ENCODE measurements at regions not wholly inside any gene's neighbourhood (a gene's known extent, or its start where the extent isn't known, plus 50 kb on each side); places are given as distances from the start of the nearest gene placed in this dataset.

DNA sequence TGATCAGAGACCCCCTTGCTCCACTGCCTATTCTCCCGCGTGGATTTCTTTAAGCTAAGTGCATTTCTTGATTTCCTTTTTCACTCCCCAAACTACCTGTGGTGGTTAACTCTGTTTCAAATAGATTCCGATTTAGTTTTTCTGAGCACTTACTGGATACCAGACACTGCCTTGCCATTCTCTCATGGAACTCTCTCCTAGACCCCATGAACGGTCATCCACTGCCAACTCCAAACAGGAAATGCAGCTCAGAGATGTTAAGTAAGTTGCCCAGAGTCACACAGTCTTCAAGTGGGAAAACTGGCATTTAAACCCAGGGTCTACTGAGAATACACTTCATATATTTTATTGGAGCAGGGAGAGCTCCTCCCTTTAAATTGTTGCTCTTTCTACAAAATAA is 199.4 kb downstream of the MAF start:
- no peaks in the 10 kb centered on the region for H3K36me3 ChIP-seq (ENCODE audit: insufficient read depth, low read length)
- no peak for TF ChIP-seq EZH2 (IDR thresholded peaks at IDR 0.05; ENCODE audit: borderline replicate concordance, low read depth, low read length, severe bottlenecking)
- TF ChIP-seq, protein P1, sequence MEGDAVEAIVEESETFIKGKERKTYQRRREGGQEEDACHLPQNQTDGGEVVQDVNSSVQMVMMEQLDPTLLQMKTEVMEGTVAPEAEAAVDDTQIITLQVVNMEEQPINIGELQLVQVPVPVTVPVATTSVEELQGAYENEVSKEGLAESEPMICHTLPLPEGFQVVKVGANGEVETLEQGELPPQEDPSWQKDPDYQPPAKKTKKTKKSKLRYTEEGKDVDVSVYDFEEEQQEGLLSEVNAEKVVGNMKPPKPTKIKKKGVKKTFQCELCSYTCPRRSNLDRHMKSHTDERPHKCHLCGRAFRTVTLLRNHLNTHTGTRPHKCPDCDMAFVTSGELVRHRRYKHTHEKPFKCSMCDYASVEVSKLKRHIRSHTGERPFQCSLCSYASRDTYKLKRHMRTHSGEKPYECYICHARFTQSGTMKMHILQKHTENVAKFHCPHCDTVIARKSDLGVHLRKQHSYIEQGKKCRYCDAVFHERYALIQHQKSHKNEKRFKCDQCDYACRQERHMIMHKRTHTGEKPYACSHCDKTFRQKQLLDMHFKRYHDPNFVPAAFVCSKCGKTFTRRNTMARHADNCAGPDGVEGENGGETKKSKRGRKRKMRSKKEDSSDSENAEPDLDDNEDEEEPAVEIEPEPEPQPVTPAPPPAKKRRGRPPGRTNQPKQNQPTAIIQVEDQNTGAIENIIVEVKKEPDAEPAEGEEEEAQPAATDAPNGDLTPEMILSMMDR (IDR thresholded peaks at IDR 0.05; ENCODE audit: borderline replicate concordance, extremely low read depth, low read length, poor library complexity, severe bottlenecking): no peak
- H3K79me2 ChIP-seq (ENCODE audit: insufficient read depth, low read length): no peaks in the 10 kb centered on the region
- H3K4me2 ChIP-seq (ENCODE audit: insufficient read depth, low read length): no peak overlapping the region
- no peak overlapping the region for H3K27ac ChIP-seq (ENCODE audit: low read length)
- no peak overlapping the region for H2AFZ ChIP-seq (ENCODE audit: low read depth, low read length)
- H4K20me1 ChIP-seq (ENCODE audit: insufficient read depth, low read length): no peaks in the 10 kb centered on the region
- DNase-seq (no peak), ATAC-seq (ENCODE audit: insufficient read depth, low read depth) (no peak)
- H3K4me1 ChIP-seq (ENCODE audit: insufficient read depth, low read length): no peaks in the 10 kb centered on the region
- H3K9me3 ChIP-seq (ENCODE audit: insufficient read depth, low read length, severe bottlenecking): no peaks in the 10 kb centered on the region
- H3K4me3 ChIP-seq (ENCODE audit: low read depth in 1 of 2, low read length in 2 of 2): no peak overlapping the region
- H3K27me3 ChIP-seq (ENCODE audit: insufficient read depth, low read length, poor library complexity): no peaks in the 10 kb centered on the region
- H3K9ac ChIP-seq (ENCODE audit: low read depth, low read length): no peak overlapping the region

DNA sequence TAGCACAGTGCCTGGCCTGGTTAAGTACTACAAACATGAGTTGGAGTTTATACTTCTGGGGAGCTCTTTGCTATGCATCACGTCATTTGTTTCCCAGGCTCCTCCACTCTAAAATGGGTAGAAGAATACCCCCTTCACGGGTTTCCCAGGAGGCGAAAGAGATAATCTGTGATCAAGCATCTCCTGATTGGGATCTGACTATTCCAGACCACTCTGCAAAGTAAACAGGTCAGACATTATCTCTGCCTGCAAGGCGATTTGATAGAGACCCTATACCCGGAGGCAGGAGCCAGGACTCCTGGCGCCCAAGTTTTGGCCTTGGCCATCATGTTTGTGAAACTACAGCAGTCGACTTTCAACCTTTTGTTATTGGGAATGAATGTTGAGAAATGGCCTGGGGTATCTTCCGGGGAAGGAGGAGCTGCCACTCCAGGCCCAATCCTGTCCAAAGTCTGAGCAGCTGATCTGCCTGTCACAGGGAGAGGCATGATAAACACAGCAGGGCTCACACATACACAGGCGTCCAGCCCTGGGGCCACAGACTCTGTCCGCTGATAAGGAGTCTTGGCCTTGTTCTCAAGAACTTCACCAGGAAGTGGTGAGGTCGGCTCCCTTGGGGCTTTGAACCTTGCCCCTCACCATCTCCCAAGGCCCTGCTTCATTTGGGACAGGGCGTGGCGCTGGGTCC is 199.9 kb downstream of the MAF start:
- TF ChIP-seq EZH2 (IDR thresholded peaks at IDR 0.05; ENCODE audit: borderline replicate concordance, low read depth, low read length, severe bottlenecking): no peak
- TF ChIP-seq, protein P1 (IDR thresholded peaks at IDR 0.05; ENCODE audit: borderline replicate concordance, extremely low read depth, low read length, poor library complexity, severe bottlenecking): no peak
- Histone ChIP-seq H3K27me3 (ENCODE audit: insufficient read depth, low read length, poor library complexity) (no peaks in the 10 kb centered on the region), H3K9ac (ENCODE audit: low read depth, low read length) (no peak overlapping the region), H4K20me1 (ENCODE audit: insufficient read depth, low read length) (no peaks in the 10 kb centered on the region), H3K4me2 (ENCODE audit: insufficient read depth, low read length) (no peak overlapping the region), H3K4me1 (ENCODE audit: insufficient read depth, low read length) (no peaks in the 10 kb centered on the region), H3K27ac (ENCODE audit: low read length) (no peak overlapping the region), H2AFZ (ENCODE audit: low read depth, low read length) (no peak overlapping the region), H3K36me3 (ENCODE audit: insufficient read depth, low read length) (no peaks in the 10 kb centered on the region), H3K4me3 (ENCODE audit: low read depth in 1 of 2, low read length in 2 of 2) (no peak overlapping the region), H3K79me2 (ENCODE audit: insufficient read depth, low read length) (no peaks in the 10 kb centered on the region), H3K9me3 (ENCODE audit: insufficient read depth, low read length, severe bottlenecking) (no peaks in the 10 kb centered on the region)
- DNase-seq: no peak
- no peak for ATAC-seq (ENCODE audit: insufficient read depth, low read depth)

DNA sequence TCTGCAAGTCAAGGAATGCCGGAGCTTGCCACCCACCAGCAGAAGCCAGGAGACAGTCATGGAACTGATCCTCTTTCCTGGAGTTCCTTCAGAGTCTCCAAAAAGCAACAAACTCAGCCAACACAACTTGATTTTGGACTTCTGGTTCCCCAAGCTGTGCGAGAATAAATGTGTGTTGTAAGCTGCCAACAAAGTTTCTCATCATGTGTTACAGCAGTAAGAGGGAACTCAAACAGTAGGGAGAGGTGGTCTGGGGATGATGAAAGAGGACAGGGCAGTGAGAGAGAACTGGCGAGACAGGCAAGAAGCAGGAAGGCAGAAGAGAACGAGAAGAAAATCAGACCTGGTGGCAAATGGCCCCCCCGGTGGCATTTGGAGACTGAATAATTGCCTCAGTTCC is 204.9 kb downstream of the MAF start:
- H3K4me3 ChIP-seq (ENCODE audit: low read depth in 1 of 2, low read length in 2 of 2): no peak overlapping the region
- ATAC-seq (ENCODE audit: insufficient read depth, low read depth) (no peak), DNase-seq (no peak)
- H2AFZ ChIP-seq (ENCODE audit: low read depth, low read length): no peak overlapping the region
- no peak overlapping the region for H3K9ac ChIP-seq (ENCODE audit: low read depth, low read length)
- H3K4me1 ChIP-seq (ENCODE audit: insufficient read depth, low read length): peaks cover 17% of the 10 kb centered on the region
- no peaks in the 10 kb centered on the region for H3K9me3 ChIP-seq (ENCODE audit: insufficient read depth, low read length, severe bottlenecking)
- no peaks in the 10 kb centered on the region for H3K27me3 ChIP-seq (ENCODE audit: insufficient read depth, low read length, poor library complexity)
- H3K27ac ChIP-seq (ENCODE audit: low read length): no peak overlapping the region
- no peak overlapping the region for H3K4me2 ChIP-seq (ENCODE audit: insufficient read depth, low read length)
- no peaks in the 10 kb centered on the region for H4K20me1 ChIP-seq (ENCODE audit: insufficient read depth, low read length)
- TF ChIP-seq EZH2 (IDR thresholded peaks at IDR 0.05; ENCODE audit: borderline replicate concordance, low read depth, low read length, severe bottlenecking): no peak
- TF ChIP-seq, protein P1 (IDR thresholded peaks at IDR 0.05; ENCODE audit: borderline replicate concordance, extremely low read depth, low read length, poor library complexity, severe bottlenecking): no peak
- no peaks in the 10 kb centered on the region for H3K79me2 ChIP-seq (ENCODE audit: insufficient read depth, low read length)
- no peaks in the 10 kb centered on the region for H3K36me3 ChIP-seq (ENCODE audit: insufficient read depth, low read length)

Measured in DND-41 (cell line).